HEK293 (cell line): ENCODE measurements at regions not wholly inside any gene's neighbourhood (a gene's known extent, or its start where the extent isn't known, plus 50 kb on each side); places are given as distances from the start of the nearest gene placed in this dataset.
"Not testable (repeated sequence)": the region's sequence is repeated elsewhere in the genome, so short reads cannot be mapped to it uniquely, and the experiment has no call there.

Experiments
- CTCF ChIA-PET: fragments of 350-600 bp; formaldehyde crosslinking; extraction: SDS; loops from one replicate; lab custom pipeline; 2021; ENCODE audit warnings: antibody characterized with exemption; lab: Yijun Ruan, JAX
- POLR2A ChIA-PET: fragments of 300-600 bp; formaldehyde crosslinking; extraction: SDS; loops from one replicate; lab custom pipeline; 2020; ENCODE audit warnings: antibody characterized with exemption, inconsistent platforms; lab: Yijun Ruan, JAX
- H3K27ac ChIP-seq: fragments of 200-500 bp; sonication (Bioruptor generic); 2 replicates; pipeline ENCODE4 v1.5.1; 2014; ENCODE audit warnings: low read depth, low read length, control low read depth, inconsistent platforms; ENCODE audit errors: extremely low read depth
- H3K36me3 ChIP-seq, 2 experiments: fragments of 200-500 bp in 1 of 2; sonication (Bioruptor generic) in 1 of 2; 1 replicate in 1 of 2; 2 replicates in 1 of 2; pipeline ENCODE4 v1.5.1; 2014 to 2017; ENCODE audit warnings: inconsistent platforms in 2 of 2, low read length in 2 of 2; ENCODE audit not compliant: control insufficient read depth in 2 of 2, insufficient read depth in 1 of 2
- H3K4me1 ChIP-seq: fragments of 200-500 bp; sonication (Bioruptor generic); 2 replicates; pipeline ENCODE4 v1.5.1; 2014; ENCODE audit warnings: mild to moderate bottlenecking, low read length, inconsistent platforms; ENCODE audit not compliant: control insufficient read depth, insufficient read depth
- H3K4me3 ChIP-seq: 2 replicates; pipeline ENCODE4 v1.5.1; 2011; ENCODE audit warnings: low read depth, mild to moderate bottlenecking, control low read depth, low read length, moderate library complexity
- H3K9me3 ChIP-seq: fragments of 200-500 bp; sonication (Bioruptor generic); 2 replicates; pipeline ENCODE4 v1.5.1; 2014; ENCODE audit warnings: low read depth, low read length, inconsistent platforms; ENCODE audit not compliant: control insufficient read depth, insufficient read depth
- BCL11A ChIP-seq: fragments of 450-650 bp; formaldehyde crosslinking; IDR thresholded peaks from 2 replicates; pipeline ENCODE4 v1.5.1; 2016; ENCODE audit warnings: low read depth, missing biosample characterization, missing genetic modification characterization
- EGR2 ChIP-seq: fragments of 450-650 bp; formaldehyde crosslinking; IDR thresholded peaks from 2 replicates; pipeline ENCODE4 v1.5.1; 2016; ENCODE audit warnings: low read depth, missing biosample characterization, missing genetic modification characterization
- GLI4 ChIP-seq: fragments of 450-650 bp; formaldehyde crosslinking; IDR thresholded peaks from 2 replicates; pipeline ENCODE4 v1.5.1; 2016; ENCODE audit warnings: missing biosample characterization, missing genetic modification characterization
- HOXA7 ChIP-seq: sonication (generic); formaldehyde crosslinking; IDR thresholded peaks from 2 replicates; pipeline ENCODE4 v1.8.1; 2022; ENCODE audit warnings: missing genetic modification reagents, borderline replicate concordance
- SP3 ChIP-seq: fragments of 450-650 bp; formaldehyde crosslinking; IDR thresholded peaks from 2 replicates; pipeline ENCODE4 v1.5.1; 2016; ENCODE audit warnings: missing biosample characterization, missing genetic modification characterization
- ZBTB6 ChIP-seq: fragments of 450-650 bp; formaldehyde crosslinking; IDR thresholded peaks from 2 replicates; pipeline ENCODE4 v1.5.1; 2017; ENCODE audit warnings: missing biosample characterization, missing genetic modification characterization
- ZFP37 ChIP-seq: fragments of 450-650 bp; formaldehyde crosslinking; IDR thresholded peaks from 2 replicates; pipeline ENCODE4 v1.5.1; 2016; ENCODE audit warnings: missing biosample characterization, missing genetic modification characterization
- ZNF148 ChIP-seq: fragments of 450-650 bp; formaldehyde crosslinking; IDR thresholded peaks from 2 replicates; pipeline ENCODE4 v1.5.0; 2017; ENCODE audit warnings: missing biosample characterization, missing genetic modification characterization, borderline replicate concordance
- ZNF16 ChIP-seq: fragments of 450-650 bp; formaldehyde crosslinking; IDR thresholded peaks from 2 replicates; pipeline ENCODE4 v1.5.1; 2016; ENCODE audit warnings: low read depth, missing biosample characterization, missing genetic modification characterization
- ZNF266 ChIP-seq: fragments of 450-650 bp; formaldehyde crosslinking; IDR thresholded peaks from 2 replicates; pipeline ENCODE4 v1.5.1; 2016; ENCODE audit warnings: missing biosample characterization, missing genetic modification characterization, low read depth
- ZNF350 ChIP-seq: fragments of 450-650 bp; formaldehyde crosslinking; IDR thresholded peaks from 2 replicates; pipeline ENCODE4 v1.5.0; 2017; ENCODE audit warnings: missing biosample characterization, mild to moderate bottlenecking, missing genetic modification characterization
- ZNF391 ChIP-seq: fragments of 450-650 bp; formaldehyde crosslinking; IDR thresholded peaks from 2 replicates; pipeline ENCODE4 v1.5.1; 2016; ENCODE audit warnings: low read depth, missing biosample characterization, missing genetic modification characterization, borderline replicate concordance
- ZNF488 ChIP-seq: fragments of 450-650 bp; formaldehyde crosslinking; IDR thresholded peaks from 2 replicates; pipeline ENCODE4 v1.5.1; 2016; ENCODE audit warnings: missing biosample characterization, missing genetic modification characterization
- ZNF501 ChIP-seq: fragments of 450-650 bp; formaldehyde crosslinking; IDR thresholded peaks from 2 replicates; pipeline ENCODE4 v1.5.1; 2016; ENCODE audit warnings: missing biosample characterization, missing genetic modification characterization
- ZNF514 ChIP-seq: fragments of 450-650 bp; formaldehyde crosslinking; IDR thresholded peaks from 2 replicates; pipeline ENCODE4 v1.5.1; 2016; ENCODE audit warnings: missing biosample characterization, missing genetic modification characterization
- ZNF521 ChIP-seq: fragments of 450-650 bp; formaldehyde crosslinking; IDR thresholded peaks from 2 replicates; pipeline ENCODE4 v1.5.1; 2017; ENCODE audit warnings: missing biosample characterization, mild to moderate bottlenecking, missing genetic modification characterization
- ZNF571 ChIP-seq: fragments of 450-650 bp; formaldehyde crosslinking; IDR thresholded peaks from 2 replicates; pipeline ENCODE4 v1.5.0; 2017; ENCODE audit warnings: missing biosample characterization, missing genetic modification characterization
- ZNF580 ChIP-seq: fragments of 450-650 bp; formaldehyde crosslinking; IDR thresholded peaks from 2 replicates; pipeline ENCODE4 v1.5.1; 2016; ENCODE audit warnings: missing biosample characterization, missing genetic modification characterization
- ZNF626 ChIP-seq: fragments of 450-650 bp; sonication (Bioruptor Pico); formaldehyde crosslinking; IDR thresholded peaks from 2 replicates; pipeline ENCODE4 v1.5.1; 2018; ENCODE audit warnings: missing biosample characterization, missing genetic modification characterization, inconsistent platforms
- ZNF692 ChIP-seq: fragments of 450-650 bp; formaldehyde crosslinking; IDR thresholded peaks from 2 replicates; pipeline ENCODE4 v1.5.1; 2016; ENCODE audit warnings: missing biosample characterization, missing genetic modification characterization
- ZNF768 ChIP-seq: fragments of 450-650 bp; formaldehyde crosslinking; IDR thresholded peaks from 2 replicates; pipeline ENCODE4 v1.5.1; 2018; ENCODE audit warnings: missing biosample characterization, mild to moderate bottlenecking, missing genetic modification characterization
- ZNF837 ChIP-seq: fragments of 450-650 bp; formaldehyde crosslinking; IDR thresholded peaks from 2 replicates; pipeline ENCODE4 v1.5.1; 2016; ENCODE audit warnings: missing biosample characterization, missing genetic modification characterization
- ZNF843 ChIP-seq: fragments of 450-650 bp; formaldehyde crosslinking; IDR thresholded peaks from 2 replicates; pipeline ENCODE4 v1.5.1; 2016; ENCODE audit warnings: missing biosample characterization, missing genetic modification characterization
- ZSCAN30 ChIP-seq: fragments of 450-650 bp; IDR thresholded peaks from 2 replicates; pipeline ENCODE4 v1.5.1; 2018; ENCODE audit warnings: missing biosample characterization, mild to moderate bottlenecking, missing genetic modification characterization, moderate library complexity
- ZXDB ChIP-seq: fragments of 450-650 bp; formaldehyde crosslinking; IDR thresholded peaks from 2 replicates; pipeline ENCODE4 v1.5.1; 2016; ENCODE audit warnings: missing biosample characterization, missing genetic modification characterization
- TF ChIP-seq, protein P1 (sequence below): fragments of 450-650 bp; formaldehyde crosslinking; IDR thresholded peaks from 2 replicates; pipeline ENCODE4 v1.5.1; 2016; ENCODE audit warnings: missing biosample characterization, missing genetic modification characterization
- TF ChIP-seq, protein P2 (sequence below): fragments of 450-650 bp; formaldehyde crosslinking; optimal IDR thresholded peaks from 2 replicates; pipeline ENCODE3; 2016; ENCODE audit warnings: missing biosample characterization, mild to moderate bottlenecking, missing genetic modification characterization

GRCh38 chr19:37317403-37318209 lies 53.3 kb upstream of the ZNF527 start (continued):
- TF ChIP-seq ZNF488 (tag by site-specific recombination) (no peak), ZNF521 (tag by site-specific recombination) (no peak), ZNF16 (no peak), ZNF266 (tag by site-specific recombination) (no peak), ZNF843 (peak; percentile 29), ZNF391 (tag by site-specific recombination) (0 out of 2 replicates have a peak, but pooled peaks have one; percentile 70), GLI4 (no peak), ZBTB6 (tag by site-specific recombination) (peak; percentile 64; the same call in 1 of the 2 replicates), ZNF350 (tag by site-specific recombination) (peak; percentile 98), EGR2 (tag by site-specific recombination) (peak; percentile 65), BCL11A (peak; percentile 89), ZNF692 (tag by site-specific recombination) (no peak; the same call in 1 of the 2 replicates), ZNF571 (tag by site-specific recombination) (no peak), HOXA7 (CRISPR knock-in tag) (no peak), ZSCAN30 (tag by site-specific recombination) (peak; percentile 57; the same call in 1 of the 2 replicates), ZNF768 (0 out of 2 replicates have a peak, but pooled peaks have one; percentile 6), ZNF580 (tag by site-specific recombination) (peak; percentile 46; the same call in 1 of the 2 replicates), ZFP37 (peak; percentile 89), ZNF501 (tag by site-specific recombination) (peak; percentile 90), SP3 (tag by site-specific recombination) (peak; percentile 90), ZNF626 (tag by site-specific recombination) (no peak), ZNF148 (tag by site-specific recombination) (no peak), ZXDB (tag by site-specific recombination) (peak; percentile 42; the same call in 1 of the 2 replicates), ZNF514 (tag by site-specific recombination) (no peak), ZNF837 (no peak)
- TF ChIP-seq, protein P1, sequence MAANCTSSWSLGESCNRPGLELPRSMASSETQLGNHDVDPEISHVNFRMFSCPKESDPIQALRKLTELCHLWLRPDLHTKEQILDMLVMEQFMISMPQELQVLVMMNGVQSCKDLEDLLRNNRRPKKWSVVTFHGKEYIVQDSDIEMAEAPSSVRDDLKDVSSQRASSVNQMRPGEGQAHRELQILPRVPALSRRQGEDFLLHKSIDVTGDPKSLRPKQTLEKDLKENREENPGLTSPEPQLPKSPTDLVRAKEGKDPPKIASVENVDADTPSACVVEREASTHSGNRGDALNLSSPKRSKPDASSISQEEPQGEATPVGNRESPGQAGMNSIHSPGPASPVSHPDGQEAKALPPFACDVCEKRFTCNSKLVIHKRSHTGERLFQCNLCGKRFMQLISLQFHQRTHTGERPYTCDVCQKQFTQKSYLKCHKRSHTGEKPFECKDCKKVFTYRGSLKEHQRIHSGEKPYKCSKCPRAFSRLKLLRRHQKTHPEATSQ (tag by site-specific recombination), result peak; percentile 47; the same call in 1 of the 2 replicates
- TF ChIP-seq, protein P2, sequence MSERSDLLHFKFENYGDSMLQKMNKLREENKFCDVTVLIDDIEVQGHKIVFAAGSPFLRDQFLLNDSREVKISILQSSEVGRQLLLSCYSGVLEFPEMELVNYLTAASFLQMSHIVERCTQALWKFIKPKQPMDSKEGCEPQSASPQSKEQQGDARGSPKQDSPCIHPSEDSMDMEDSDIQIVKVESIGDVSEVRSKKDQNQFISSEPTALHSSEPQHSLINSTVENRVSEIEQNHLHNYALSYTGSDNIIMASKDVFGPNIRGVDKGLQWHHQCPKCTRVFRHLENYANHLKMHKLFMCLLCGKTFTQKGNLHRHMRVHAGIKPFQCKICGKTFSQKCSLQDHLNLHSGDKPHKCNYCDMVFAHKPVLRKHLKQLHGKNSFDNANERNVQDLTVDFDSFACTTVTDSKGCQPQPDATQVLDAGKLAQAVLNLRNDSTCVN (tag by site-specific recombination), result peak; percentile 53
- TF ChIP-seq, all 188 proteins: peak for 59

DNA sequence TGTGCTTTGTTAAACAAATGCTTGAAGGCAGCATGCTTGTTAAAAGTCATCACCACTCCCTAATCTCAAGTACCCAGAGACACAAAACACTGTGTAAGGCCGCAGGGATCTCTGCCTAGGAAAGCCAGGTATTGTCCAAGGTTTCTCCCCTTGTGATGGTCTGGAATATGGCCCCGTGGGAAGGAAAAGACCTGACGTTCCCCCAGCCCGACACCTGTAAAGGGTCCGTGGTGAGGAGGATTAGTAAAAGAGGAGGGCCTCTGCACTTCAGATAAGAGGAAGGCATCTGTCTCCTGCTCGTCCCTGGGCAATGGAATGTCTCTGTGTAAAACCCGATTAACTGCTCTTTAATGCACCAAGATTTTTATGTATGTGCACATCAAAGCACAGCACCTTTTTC lies 49.9 kb upstream of the ZNF527 start:
- H3K27ac ChIP-seq, POLR2A ChIA-PET, CTCF ChIA-PET, H3K4me1 ChIP-seq, H3K4me3 ChIP-seq, H3K9me3 ChIP-seq: not testable (repeated sequence)
- H3K36me3 ChIP-seq, result peaks cover 46 to 55% of the 10 kb centered on the region in 2 experiments
